GM19035 (cell line): ENCODE measurements at regions not wholly inside any gene's neighbourhood (a gene's known extent, or its start where the extent isn't known, plus 50 kb on each side); places are given as distances from the start of the nearest gene placed in this dataset.

ENCODE experiments used
- ATAC-seq: cut with Tn5 transposase; IDR thresholded peaks from one replicate; pipeline ENCODE4 v1.9.1; 2021; ENCODE audit not compliant: unreplicated experiment

GRCh38 chr6:22082218-22082617 is 214.6 kb downstream of the PRL start:
- no peak for ATAC-seq

GRCh38 chr6:22083119-22083518 is 213.7 kb downstream of the PRL start:
- no peak for ATAC-seq

DNA sequence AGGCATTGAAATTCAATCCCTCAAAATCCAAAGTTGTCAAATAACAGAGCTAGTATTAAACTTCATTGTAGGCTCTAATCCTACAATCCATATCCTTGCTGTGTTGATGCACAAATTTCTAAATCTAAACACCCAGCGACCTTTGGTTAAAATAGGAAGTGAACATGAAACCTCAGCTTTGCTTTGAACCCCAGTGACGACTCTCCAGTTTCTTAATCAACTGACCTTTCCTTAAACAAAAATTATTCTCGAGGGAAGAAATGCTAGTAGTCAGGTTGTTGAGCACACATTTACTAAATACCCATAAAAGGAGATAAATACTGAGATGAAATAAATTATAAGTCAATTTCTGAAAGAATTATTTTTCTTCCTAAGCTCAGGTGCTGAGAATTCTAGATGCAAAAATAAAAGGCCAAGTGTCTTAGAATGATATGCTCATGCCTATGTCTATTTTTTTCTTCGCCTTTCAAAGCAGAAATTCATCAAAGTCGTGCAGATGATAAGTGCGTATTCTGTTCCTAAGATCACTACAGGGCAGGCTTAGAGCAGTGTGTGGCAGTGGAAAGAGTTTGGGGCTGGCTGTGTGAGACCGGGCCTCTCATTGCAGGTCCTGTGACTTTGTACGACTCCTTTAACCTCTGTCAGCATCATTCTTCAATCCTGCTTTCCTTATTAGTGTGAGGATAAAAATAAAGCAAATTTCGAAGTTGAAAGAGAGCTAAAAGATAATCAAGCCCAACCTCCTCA is 208.7 kb downstream of the PRL start:
- no peak for ATAC-seq

DNA sequence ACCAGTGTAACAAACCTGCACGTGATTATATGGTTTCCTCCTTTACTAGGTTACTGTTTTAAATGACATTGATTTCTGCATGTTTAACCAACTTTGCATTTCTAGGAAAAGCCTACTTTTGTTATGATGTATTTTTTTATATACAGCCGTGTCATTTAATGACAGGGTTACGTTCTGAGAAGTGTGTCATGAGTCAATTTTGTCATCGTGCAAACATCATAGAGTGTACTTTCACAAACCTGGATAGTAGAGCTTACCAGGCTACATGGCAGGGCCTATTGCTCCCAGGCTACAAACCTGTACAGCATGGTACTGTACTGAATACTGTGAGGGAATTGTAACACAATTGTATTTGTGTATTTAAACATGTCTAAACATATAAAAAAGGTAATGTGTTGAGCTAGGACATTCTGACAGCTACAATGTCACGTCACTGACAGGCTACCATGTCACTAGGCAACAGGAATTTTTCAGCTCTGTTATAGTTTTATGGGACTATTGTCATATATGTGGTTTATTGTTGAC is 205.3 kb downstream of the PRL start:
- no peak for ATAC-seq

DNA sequence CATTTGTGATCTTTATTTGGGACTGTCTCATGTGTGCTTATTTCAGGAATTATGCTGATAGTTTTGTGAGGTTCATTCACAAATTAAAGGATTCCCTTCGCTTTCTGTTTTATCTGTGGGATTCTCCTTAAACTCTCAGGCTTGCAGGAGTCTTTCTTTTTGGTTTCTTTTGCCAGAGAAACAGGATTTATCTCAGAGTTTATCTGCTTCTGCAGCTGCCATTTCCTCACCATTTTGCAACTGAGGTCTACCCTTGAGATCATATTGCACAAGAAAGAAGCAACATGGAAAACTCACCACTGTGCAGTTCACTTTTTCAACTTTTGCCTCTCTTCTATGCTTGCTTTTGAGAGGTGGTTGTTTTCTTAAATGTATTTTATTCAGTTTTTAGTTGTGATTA is 201.0 kb downstream of the PRL start:
- no peak for ATAC-seq

GRCh38 chr6:22098601-22099031 is 198.2 kb downstream of the PRL start:
- no peak for ATAC-seq

DNA sequence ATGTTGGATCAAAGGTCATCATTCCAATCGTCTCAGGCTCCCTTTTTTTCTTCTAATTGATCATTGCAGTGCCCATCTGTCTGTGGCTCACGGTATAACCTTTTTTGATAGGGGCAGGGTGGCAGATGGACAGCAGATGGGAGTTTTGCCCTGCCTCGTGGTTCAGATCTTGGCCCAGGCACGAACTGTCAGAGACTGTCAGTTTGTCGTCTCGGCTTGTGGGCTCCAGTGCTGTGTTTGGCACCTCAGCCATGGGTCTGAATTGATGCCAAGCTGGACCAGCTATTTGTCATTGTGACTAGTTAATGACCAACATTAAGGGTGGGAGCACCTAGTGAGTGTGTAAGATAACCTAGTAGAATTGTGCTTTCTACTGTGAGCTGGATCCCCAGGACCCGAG is 197.6 kb downstream of the PRL start:
- ATAC-seq: no peak

DNA sequence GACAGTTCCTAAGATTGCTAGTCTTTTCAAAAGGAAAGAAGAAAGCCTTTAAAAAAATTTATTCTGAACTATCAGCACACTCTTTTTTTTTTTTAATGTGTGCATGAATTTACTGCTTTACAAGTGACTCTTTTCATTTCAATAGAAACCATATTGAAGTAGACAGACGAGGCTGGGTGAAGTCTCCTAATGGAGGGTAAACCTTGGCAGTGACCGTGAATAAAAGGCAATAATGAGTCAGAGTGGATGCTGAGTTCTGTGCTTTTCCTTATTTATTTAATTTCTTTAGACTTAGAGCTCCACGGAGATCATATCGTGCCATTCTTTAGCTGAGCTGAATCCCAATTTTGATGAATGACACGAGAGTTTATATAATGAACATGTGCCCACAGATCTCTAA is 196.9 kb downstream of the PRL start:
- no peak for ATAC-seq

GRCh38 chr6:22101163-22101562 is 195.7 kb downstream of the PRL start:
- ATAC-seq: no peak

DNA sequence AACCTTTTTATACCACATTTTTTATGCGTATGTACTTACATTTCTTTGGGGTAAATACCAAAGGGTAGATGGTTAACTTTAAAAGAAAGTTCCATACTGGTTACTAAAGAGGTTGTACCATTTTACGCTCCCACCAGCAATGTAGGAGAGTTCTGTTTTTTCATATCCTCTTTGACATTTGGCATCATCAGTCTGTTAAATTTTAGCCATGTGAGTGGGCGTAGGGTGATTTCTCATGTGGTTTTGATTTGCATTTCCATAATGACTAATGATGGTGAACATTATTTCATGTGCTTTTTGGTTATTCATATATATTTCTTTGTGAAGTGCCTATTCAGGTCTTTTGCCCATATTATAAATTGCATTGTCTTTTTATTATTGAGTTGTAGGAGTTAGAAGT is 194.2 kb downstream of the PRL start:
- peak; percentile 75 for ATAC-seq

DNA sequence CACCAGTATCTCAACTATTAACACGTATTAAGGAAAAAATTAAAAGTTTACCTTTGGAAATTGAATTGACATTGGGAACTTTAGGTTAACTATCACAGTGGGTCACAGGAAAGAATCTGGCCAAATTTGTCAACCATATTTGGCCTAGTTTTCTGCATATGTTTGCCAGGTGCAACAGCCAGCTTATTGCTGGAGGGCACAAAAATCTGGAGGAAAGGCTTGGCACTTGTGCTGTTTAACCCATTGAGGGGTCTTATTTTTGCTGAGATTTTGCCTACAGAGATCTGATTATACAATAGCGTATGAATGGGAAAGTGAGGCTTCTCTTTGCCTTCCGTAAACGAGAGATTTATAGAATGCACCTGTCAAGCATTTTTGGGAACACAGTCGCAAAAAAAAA is 190.4 kb downstream of the PRL start:
- no peak for ATAC-seq

- ATAC-seq: no peak
Measured at GRCh38 chr6:22106961-22107360, 189.9 kb downstream of the PRL start.

- no peak for ATAC-seq
Measured at GRCh38 chr6:22108199-22108598, 188.6 kb downstream of the PRL start.

- no peak for ATAC-seq
Measured at GRCh38 chr6:22110061-22110460, 186.8 kb downstream of the PRL start.

DNA sequence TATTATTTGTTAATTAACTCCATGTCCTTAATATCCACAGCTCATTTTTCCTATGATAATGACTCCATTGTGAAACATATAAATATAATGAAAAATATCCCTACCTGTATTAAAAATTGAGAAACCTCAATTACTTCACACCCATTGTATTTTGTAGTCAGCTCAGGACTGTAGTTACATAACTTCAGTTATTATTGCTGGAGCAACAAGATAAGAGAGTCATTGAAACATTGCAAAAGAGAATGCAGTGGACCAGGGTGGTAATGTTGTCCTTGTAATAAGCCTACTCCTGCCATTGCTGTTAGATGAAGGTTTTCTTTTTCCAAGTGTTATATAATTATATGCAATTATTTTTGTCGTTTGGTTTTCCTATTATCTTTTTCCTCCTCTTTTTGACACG is 184.4 kb downstream of the PRL start:
- ATAC-seq: no peak

DNA sequence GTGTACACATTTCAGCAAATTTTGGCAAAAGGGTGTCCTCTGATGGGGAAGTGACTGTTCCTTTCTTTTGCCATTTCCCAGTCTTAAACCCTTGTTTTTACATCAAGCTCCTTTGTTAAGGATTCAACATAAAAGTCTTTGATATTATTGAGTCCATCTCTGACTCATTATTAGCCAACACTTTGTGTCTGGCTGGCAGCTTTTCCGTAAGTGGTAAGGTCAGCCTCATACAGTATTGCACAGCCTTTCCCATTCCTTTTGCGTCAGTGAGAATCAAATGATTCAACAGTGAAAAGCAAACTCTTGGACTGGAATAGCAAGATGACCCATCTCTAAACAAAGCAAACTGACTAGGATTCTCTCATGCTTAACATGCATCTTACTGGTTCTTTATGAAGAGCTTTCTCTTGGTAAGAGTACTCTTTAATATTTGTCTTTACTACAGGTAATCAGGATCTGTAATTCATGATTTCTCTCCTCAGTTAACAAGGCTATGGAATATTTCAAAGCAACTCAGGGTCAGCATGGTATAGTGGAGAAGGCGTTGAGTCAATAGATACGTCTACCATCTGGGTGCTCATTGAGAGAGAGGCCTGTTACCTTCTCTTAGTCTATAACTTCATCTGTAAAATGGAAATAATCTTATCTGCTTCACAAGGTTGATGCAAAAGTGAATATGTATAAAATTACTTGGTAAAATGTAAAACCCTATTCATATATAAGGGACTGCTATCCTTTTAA is 183.6 kb downstream of the PRL start:
- no peak for ATAC-seq

GRCh38 chr6:22115559-22115958 is 181.3 kb downstream of the PRL start:
- no peak for ATAC-seq

GRCh38 chr6:22117631-22118030 is 179.2 kb downstream of the PRL start:
- ATAC-seq: no peak

- ATAC-seq: no peak
Measured at GRCh38 chr6:22119500-22119899, 177.3 kb downstream of the PRL start.

- ATAC-seq: no peak
Measured at GRCh38 chr6:22124756-22125155, 172.1 kb downstream of the PRL start.

DNA sequence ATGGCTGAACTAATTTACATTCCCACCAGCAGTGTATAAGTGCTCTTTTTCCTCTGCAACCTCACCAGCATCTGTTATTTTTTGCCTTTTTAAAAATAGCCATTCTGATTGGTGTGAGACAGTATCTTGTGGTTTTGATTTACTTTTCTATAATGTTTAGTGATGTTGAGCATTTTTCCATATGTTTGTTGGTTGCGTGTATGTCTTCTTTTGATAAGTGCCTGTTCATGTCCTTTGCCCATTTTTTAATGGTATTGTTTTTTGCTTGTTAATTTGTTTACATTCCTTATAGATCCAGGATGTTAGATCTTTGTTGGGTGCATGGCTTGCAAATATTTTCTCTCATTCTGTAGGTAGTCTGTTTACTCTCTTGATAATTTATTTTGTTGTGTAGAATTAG is 169.9 kb downstream of the PRL start:
- ATAC-seq: no peak

DNA sequence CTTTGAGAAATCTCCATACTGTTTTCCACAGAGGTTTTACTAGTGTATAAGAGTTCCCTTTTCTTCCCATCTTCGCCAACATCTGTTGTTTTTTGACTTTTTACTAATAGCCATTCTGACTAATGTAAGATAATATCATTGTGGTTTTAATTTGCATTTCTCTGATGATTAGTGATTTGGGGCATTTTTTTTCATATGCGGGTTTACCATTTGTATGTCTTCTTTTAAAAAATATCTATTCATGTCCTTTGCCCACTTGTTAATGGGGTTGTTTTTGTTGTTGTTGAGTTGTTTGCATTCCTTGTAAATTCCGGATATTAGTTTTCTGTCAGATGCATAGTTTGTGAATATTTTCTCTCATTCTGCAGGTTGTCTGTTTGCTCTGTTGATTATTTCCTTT is 167.1 kb downstream of the PRL start:
- ATAC-seq: no peak
